PC-3 (cell line): ENCODE measurements at regions not wholly inside any gene's neighbourhood (a gene's known extent, or its start where the extent isn't known, plus 50 kb on each side); places are given as distances from the start of the nearest gene placed in this dataset.

ENCODE experiments used
- ATAC-seq: fragments of 200-7000 bp; cut with Tn5 transposase; 2 replicates; pipeline ENCODE4 v1.9.1; 2020; ENCODE audit warnings: mild to moderate bottlenecking, moderate library complexity
- BruUV-seq: library from RNA; stranded (reverse); fragments of 400-500 nt; replicated peaks from 2 replicates; lab custom pipeline; 2021; lab: Mats Ljungman, UMichigan
- CTCF ChIA-PET: fragments of 300-600 bp; sonication (Branson Sonifier 250); formaldehyde crosslinking; loops from one replicate; lab custom pipeline; 2022; ENCODE audit warnings: antibody characterized with exemption; lab: Charles Lee
- POLR2A ChIA-PET: fragments of 300-600 bp; sonication (Branson Sonifier 250); formaldehyde crosslinking; loops from one replicate; lab custom pipeline; 2022; ENCODE audit warnings: antibody characterized with exemption; ENCODE audit not compliant: unreplicated experiment; lab: Charles Lee
- DNase-seq: peaks from one replicate; pipeline ENCODE4 v3.0.0-alpha.2; 2015
- H2AFZ ChIP-seq: fragments of 300-600 bp; sonication (generic); 2 replicates; pipeline ENCODE4 v1.6.0; 2016; ENCODE audit warnings: antibody characterized with exemption, low read length
- H3F3A ChIP-seq: fragments of 300-600 bp; sonication (generic); one replicate; pipeline ENCODE4 v1.6.0; 2017; ENCODE audit warnings: antibody characterized with exemption, low read length, control low read depth, mild to moderate bottlenecking; ENCODE audit not compliant: unreplicated experiment
- H3K27ac ChIP-seq: fragments of 300-600 bp; sonication (generic); 2 replicates; pipeline ENCODE4 v1.5.1; 2016; ENCODE audit warnings: mild to moderate bottlenecking, low read length
- H3K27me3 ChIP-seq: fragments of 300-600 bp; sonication (generic); 2 replicates; pipeline ENCODE4 v1.6.1; 2016; ENCODE audit warnings: low read length, mixed read lengths
- H3K36me3 ChIP-seq: fragments of 300-600 bp; sonication (generic); 2 replicates; pipeline ENCODE4 v1.6.1; 2016; ENCODE audit warnings: low read depth, mixed run types, low read length, mixed read lengths
- H3K4me1 ChIP-seq: fragments of 300-600 bp; sonication (generic); 2 replicates; pipeline ENCODE4 v1.5.1; 2016; ENCODE audit warnings: low read length; ENCODE audit not compliant: insufficient read depth
- H3K4me2 ChIP-seq: fragments of 300-600 bp; sonication (generic); 2 replicates; pipeline ENCODE4 v1.6.0; 2016; ENCODE audit warnings: low read length
- H3K4me3 ChIP-seq: fragments of 300-600 bp; sonication (generic); 2 replicates; pipeline ENCODE4 v1.5.1; 2016; ENCODE audit warnings: mild to moderate bottlenecking, low read length, mixed read lengths
- H3K79me2 ChIP-seq: fragments of 300-600 bp; sonication (generic); 2 replicates; pipeline ENCODE4 v1.6.1; 2017; ENCODE audit warnings: low read length, mixed read lengths
- H3K9ac ChIP-seq: fragments of 300-600 bp; sonication (generic); 2 replicates; pipeline ENCODE4 v1.6.0; 2016; ENCODE audit warnings: mild to moderate bottlenecking, low read length
- H3K9me2 ChIP-seq: fragments of 300-600 bp; sonication (generic); replicated peaks from 2 replicates; pipeline ENCODE4 v1.6.1; 2016; ENCODE audit warnings: mixed run types, low read length, mixed read lengths
- H3K9me3 ChIP-seq: fragments of 300-600 bp; sonication (generic); 2 replicates; pipeline ENCODE4 v1.6.1; 2016; ENCODE audit warnings: low read length, mixed read lengths
- H4K20me1 ChIP-seq: fragments of 300-600 bp; sonication (generic); 2 replicates; pipeline ENCODE4 v1.6.1; 2016; ENCODE audit warnings: low read length, mixed read lengths
- CTCF ChIP-seq: fragments of 300-600 bp; sonication (generic); conservative IDR thresholded peaks from 2 replicates; pipeline ENCODE4 v1.5.1; 2017; ENCODE audit warnings: antibody characterized with exemption, low read depth, mild to moderate bottlenecking, low read length
- EZH2 ChIP-seq: fragments of 300-600 bp; sonication (generic); IDR thresholded peaks from one replicate; pipeline ENCODE4 v1.6.1; 2017; ENCODE audit warnings: antibody characterized with exemption, mild to moderate bottlenecking, low read length; ENCODE audit not compliant: unreplicated experiment
- EZH2phosphoT487 ChIP-seq: fragments of 300-600 bp; sonication (generic); IDR thresholded peaks from 2 replicates; pipeline ENCODE4 v1.6.1; 2018; ENCODE audit warnings: mild to moderate bottlenecking, antibody characterized with exemption, low read length, borderline replicate concordance
- intact Hi-C: fragments of 100-400 bp; cut with micrococcal nuclease; formaldehyde crosslinking; loops from 2 replicates; pipeline ENCODE4 v1.9.0; 2023

- no peaks in the 10 kb centered on the region for H3K9me2 ChIP-seq
- TF ChIP-seq EZH2phosphoT487 (no peak), CTCF (no peak), EZH2 (no peak)
- DNase-seq (no peak), ATAC-seq (no peak)
- no peak overlapping the region for H3K27ac ChIP-seq
- H3K4me1 ChIP-seq: no peaks in the 10 kb centered on the region
- no peaks in the 10 kb centered on the region for H3F3A ChIP-seq
- H2AFZ ChIP-seq: no peak overlapping the region
- BruUV-seq: no TSS peak
- no peak overlapping the region for H3K4me2 ChIP-seq
- no peak overlapping the region for H3K4me3 ChIP-seq
- no peaks in the 10 kb centered on the region for H3K79me2 ChIP-seq
- no peak overlapping the region for H3K9ac ChIP-seq
- H3K27me3 ChIP-seq: 0 out of 2 replicates have a peak, but pooled peaks cover 3% of the 10 kb centered on the region
- POLR2A ChIA-PET: no interaction called here
- no peaks in the 10 kb centered on the region for H3K9me3 ChIP-seq
- CTCF ChIA-PET: no interaction called here
- H4K20me1 ChIP-seq: no peaks in the 10 kb centered on the region
- intact Hi-C loops: no loop called here
- H3K36me3 ChIP-seq: no peaks in the 10 kb centered on the region
These were observed 298.5 kb upstream of the CD180 start for GRCh38 chr5:67495072-67495471.

- no peak overlapping the region for H3K27ac ChIP-seq
- no peak overlapping the region for H3K9ac ChIP-seq
- POLR2A ChIA-PET: no interaction called here
- TF ChIP-seq CTCF (no peak), EZH2phosphoT487 (no peak), EZH2 (no peak)
- 0 out of 2 replicates have a peak, but pooled peaks cover 3% of the 10 kb centered on the region for H3K27me3 ChIP-seq
- CTCF ChIA-PET: no interaction called here
- H3F3A ChIP-seq: no peaks in the 10 kb centered on the region
- no peaks in the 10 kb centered on the region for H3K4me1 ChIP-seq
- BruUV-seq: no TSS peak
- H3K4me3 ChIP-seq: no peak overlapping the region
- H3K9me3 ChIP-seq: no peaks in the 10 kb centered on the region
- no peak for ATAC-seq
- H3K79me2 ChIP-seq: no peaks in the 10 kb centered on the region
- DNase-seq: no peak
- no peak overlapping the region for H3K4me2 ChIP-seq
- intact Hi-C loops: no loop called here
- no peaks in the 10 kb centered on the region for H3K9me2 ChIP-seq
- H4K20me1 ChIP-seq: no peaks in the 10 kb centered on the region
- no peak overlapping the region for H2AFZ ChIP-seq
- H3K36me3 ChIP-seq: no peaks in the 10 kb centered on the region
These were observed 297.7 kb upstream of the CD180 start for GRCh38 chr5:67494186-67494855.

DNA sequence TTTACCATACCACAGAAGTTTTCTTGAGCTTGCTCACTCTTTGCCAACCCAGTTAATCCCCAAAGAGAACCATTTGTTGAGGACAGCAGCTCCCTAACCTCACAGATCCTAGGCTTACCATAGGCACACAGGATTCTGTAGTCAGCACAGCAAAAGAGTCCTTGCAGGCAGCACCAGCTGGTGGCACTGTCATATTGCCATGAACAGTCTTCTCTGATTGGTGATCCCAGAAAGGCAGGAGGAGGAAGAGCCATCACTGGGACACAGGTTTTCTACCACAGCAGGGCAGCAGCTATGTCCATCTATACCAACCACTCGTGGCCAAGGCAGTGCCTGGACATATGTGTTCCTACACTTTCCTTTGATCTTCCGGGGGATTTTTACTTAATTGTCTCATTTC lies 297.1 kb upstream of the CD180 start:
- no peaks in the 10 kb centered on the region for H3K36me3 ChIP-seq
- H3K79me2 ChIP-seq: no peaks in the 10 kb centered on the region
- no peak overlapping the region for H3K4me2 ChIP-seq
- no peaks in the 10 kb centered on the region for H3K4me1 ChIP-seq
- H3K27ac ChIP-seq: no peak overlapping the region
- H3F3A ChIP-seq: no peaks in the 10 kb centered on the region
- TF ChIP-seq CTCF (peak; percentile 39; the same call in 1 of the 2 replicates), EZH2 (no peak), EZH2phosphoT487 (no peak)
- peak; percentile 43 for DNase-seq
- no peak overlapping the region for H3K4me3 ChIP-seq
- 0 out of 2 replicates have a peak, but pooled peaks cover 3% of the 10 kb centered on the region for H3K27me3 ChIP-seq
- ATAC-seq: peak; percentile 74
- H3K9me3 ChIP-seq: no peaks in the 10 kb centered on the region
- H3K9me2 ChIP-seq: no peaks in the 10 kb centered on the region
- BruUV-seq: no TSS peak
- no peaks in the 10 kb centered on the region for H4K20me1 ChIP-seq
- no peak overlapping the region for H3K9ac ChIP-seq
- ChIA-PET POLR2A (no interaction called here), CTCF (no interaction called here)
- no peak overlapping the region for H2AFZ ChIP-seq
- intact Hi-C loops: no loop called here
